H9 (cell line): ENCODE measurements at regions not wholly inside any gene's neighbourhood (a gene's known extent, or its start where the extent isn't known, plus 50 kb on each side); places are given as distances from the start of the nearest gene placed in this dataset.

ENCODE experiments used
- DNase-seq: peaks from one replicate; pipeline ENCODE4 v3.0.0-alpha.2; 2017
- H2AFZ ChIP-seq: one replicate; pipeline ENCODE4 v1.6.1; 2013; ENCODE audit warnings: mild to moderate bottlenecking, low read length, control low read depth, moderate library complexity
- H2AK5ac ChIP-seq: 2 replicates; pipeline ENCODE4 v1.6.1; 2013; ENCODE audit warnings: low read length, control low read depth, mixed read lengths; ENCODE audit not compliant: insufficient read length
- H2BK120ac ChIP-seq: one replicate; pipeline ENCODE4 v1.6.1; 2013; ENCODE audit warnings: low read depth, mild to moderate bottlenecking, low read length, control low read depth, inconsistent platforms; ENCODE audit not compliant: poor library complexity, severe bottlenecking
- H2BK12ac ChIP-seq: 2 replicates; pipeline ENCODE4 v1.6.1; 2013; ENCODE audit warnings: low read length, control low read depth, mixed read lengths, low read depth; ENCODE audit not compliant: insufficient read length
- H2BK15ac ChIP-seq: 2 replicates; pipeline ENCODE4 v1.6.1; 2013; ENCODE audit warnings: low read depth, low read length, control low read depth
- H2BK20ac ChIP-seq: one replicate; pipeline ENCODE4 v1.6.1; 2013; ENCODE audit warnings: low read depth, mild to moderate bottlenecking, low read length, control low read depth, inconsistent platforms; ENCODE audit not compliant: poor library complexity, severe bottlenecking
- H2BK5ac ChIP-seq: 2 replicates; pipeline ENCODE4 v1.6.1; 2013; ENCODE audit warnings: low read length, control low read depth, mixed read lengths; ENCODE audit not compliant: insufficient read length
- H3K14ac ChIP-seq: 2 replicates; pipeline ENCODE4 v1.6.1; 2013; ENCODE audit warnings: low read length, control low read depth; ENCODE audit not compliant: insufficient read depth
- H3K18ac ChIP-seq: 2 replicates; pipeline ENCODE4 v1.6.1; 2013; ENCODE audit warnings: low read depth, mild to moderate bottlenecking, mixed read lengths, low read length, control low read depth; ENCODE audit not compliant: insufficient read length
- H3K23ac ChIP-seq: 2 replicates; pipeline ENCODE4 v1.6.1; 2013; ENCODE audit warnings: low read length, control low read depth, mixed read lengths, low read depth; ENCODE audit not compliant: insufficient read length
- H3K23me2 ChIP-seq: 2 replicates; pipeline ENCODE4 v1.6.1; 2013; ENCODE audit warnings: low read depth, mild to moderate bottlenecking, mixed read lengths, low read length, control low read depth; ENCODE audit not compliant: insufficient read length, poor library complexity, severe bottlenecking
- H3K27ac ChIP-seq: 2 replicates; pipeline ENCODE4 v1.5.1; 2013; ENCODE audit warnings: low read length, control low read depth, mixed read lengths, low read depth; ENCODE audit not compliant: insufficient read length
- H3K27me3 ChIP-seq: 2 replicates; pipeline ENCODE4 v1.6.1; 2013; ENCODE audit warnings: low read length, control low read depth, inconsistent platforms; ENCODE audit not compliant: insufficient read depth
- H3K4ac ChIP-seq: 2 replicates; pipeline ENCODE4 v1.6.1; 2013; ENCODE audit warnings: low read depth, mild to moderate bottlenecking, control low read depth, inconsistent platforms, low read length, moderate library complexity
- H3K4me1 ChIP-seq: 2 replicates; pipeline ENCODE4 v1.6.1; 2013; ENCODE audit warnings: low read length, control low read depth, inconsistent platforms; ENCODE audit not compliant: insufficient read depth
- H3K4me2 ChIP-seq: 2 replicates; pipeline ENCODE4 v1.6.1; 2013; ENCODE audit warnings: low read length, control low read depth, mixed read lengths; ENCODE audit not compliant: insufficient read length, insufficient read depth
- H3K56ac ChIP-seq: 2 replicates; pipeline ENCODE4 v1.6.1; 2013; ENCODE audit warnings: low read depth, mild to moderate bottlenecking, mixed read lengths, low read length, control low read depth; ENCODE audit not compliant: insufficient read length
- H3K79me1 ChIP-seq: 2 replicates; pipeline ENCODE4 v1.6.1; 2013; ENCODE audit warnings: low read depth, mild to moderate bottlenecking, moderate library complexity, low read length, control low read depth, inconsistent platforms; ENCODE audit not compliant: insufficient read depth, poor library complexity, severe bottlenecking
- H3K79me2 ChIP-seq: 2 replicates; pipeline ENCODE4 v1.6.1; 2013; ENCODE audit warnings: low read length, control low read depth, inconsistent platforms; ENCODE audit not compliant: insufficient read depth
- H3K9ac ChIP-seq: 2 replicates; pipeline ENCODE4 v1.6.1; 2013; ENCODE audit warnings: low read length, control low read depth, mixed read lengths; ENCODE audit not compliant: insufficient read length; ENCODE audit errors: extremely low read depth
- H3K9me3 ChIP-seq: one replicate; pipeline ENCODE4 v1.6.1; 2013; ENCODE audit warnings: low read depth, low read length, inconsistent platforms; ENCODE audit not compliant: control insufficient read depth
- H3T11ph ChIP-seq: one replicate; pipeline ENCODE4 v1.6.1; 2013; ENCODE audit warnings: mild to moderate bottlenecking, low read length, control low read depth, inconsistent platforms
- H4K20me1 ChIP-seq: one replicate; pipeline ENCODE4 v1.6.1; 2013; ENCODE audit not compliant: control insufficient read depth, insufficient read length, insufficient read depth
- H4K5ac ChIP-seq: 2 replicates; pipeline ENCODE4 v1.6.1; 2013; ENCODE audit warnings: low read depth, mild to moderate bottlenecking, mixed read lengths, low read length, control low read depth; ENCODE audit not compliant: insufficient read length
- H4K8ac ChIP-seq: replicated peaks from 2 replicates; pipeline ENCODE4 v1.6.1; 2013; ENCODE audit warnings: low read length, control low read depth, mixed read lengths, low read depth; ENCODE audit not compliant: insufficient read length
- H4K91ac ChIP-seq: 2 replicates; pipeline ENCODE4 v1.6.1; 2013; ENCODE audit warnings: low read depth, mild to moderate bottlenecking, moderate library complexity, mixed read lengths, low read length, control low read depth; ENCODE audit not compliant: insufficient read length
- H3K27ac Mint-ChIP-seq, 3 experiments: 2 replicates in 2 of 3; 3 replicates in 1 of 3; pipeline ENCODE4 v1.8.0; 2020 to 2021; ENCODE audit warnings: mixed read lengths in 3 of 3, mild to moderate bottlenecking in 1 of 3, moderate library complexity in 1 of 3
- H3K27me3 Mint-ChIP-seq: 2 replicates; pipeline ENCODE4 v1.8.0; 2021; ENCODE audit warnings: low read depth, mild to moderate bottlenecking, moderate library complexity, mixed read lengths
- H3K36me3 Mint-ChIP-seq, 3 experiments: 2 replicates in 2 of 3; 3 replicates in 1 of 3; pipeline ENCODE4 v1.8.0; 2020 to 2021; ENCODE audit warnings: low read depth in 3 of 3, mixed read lengths in 3 of 3; ENCODE audit not compliant: insufficient read depth in 1 of 3
- H3K4me1 Mint-ChIP-seq, 2 experiments: 2 replicates each; pipeline ENCODE4 v1.8.0; 2020; ENCODE audit warnings: mixed read lengths in 2 of 2
- H3K4me3 Mint-ChIP-seq, 2 experiments: 2 replicates in 1 of 2; 3 replicates in 1 of 2; pipeline ENCODE4 v1.8.0; 2020 to 2021; ENCODE audit warnings: mild to moderate bottlenecking in 2 of 2, mixed read lengths in 2 of 2, moderate library complexity in 1 of 2
- H3K9me3 Mint-ChIP-seq, 2 experiments: 2 replicates in 1 of 2; 3 replicates in 1 of 2; pipeline ENCODE4 v1.8.0; 2020; ENCODE audit warnings: mild to moderate bottlenecking in 2 of 2, mixed read lengths in 2 of 2, moderate library complexity in 1 of 2
- WGBS: extraction: QIAGEN DNeasy Blood & Tissue Kit; methylation state at CpG from one replicate; pipeline ENCODE4 v1.1.7; 2013; ENCODE audit warnings: missing lambda C conversion rate, low lambda C conversion rate, mixed read lengths; ENCODE audit not compliant: insufficient read length; ENCODE audit errors: extremely low coverage; 5-methylcytosine and 5-hydroxymethylcytosine counted together
- TF ChIP-seq, protein P1 (sequence below): fragments of 200-600 bp; sonication (generic); conservative IDR thresholded peaks from 3 replicates; pipeline ENCODE4 v1.8.0; 2021; ENCODE audit warnings: antibody characterized with exemption, mild to moderate bottlenecking

DNA sequence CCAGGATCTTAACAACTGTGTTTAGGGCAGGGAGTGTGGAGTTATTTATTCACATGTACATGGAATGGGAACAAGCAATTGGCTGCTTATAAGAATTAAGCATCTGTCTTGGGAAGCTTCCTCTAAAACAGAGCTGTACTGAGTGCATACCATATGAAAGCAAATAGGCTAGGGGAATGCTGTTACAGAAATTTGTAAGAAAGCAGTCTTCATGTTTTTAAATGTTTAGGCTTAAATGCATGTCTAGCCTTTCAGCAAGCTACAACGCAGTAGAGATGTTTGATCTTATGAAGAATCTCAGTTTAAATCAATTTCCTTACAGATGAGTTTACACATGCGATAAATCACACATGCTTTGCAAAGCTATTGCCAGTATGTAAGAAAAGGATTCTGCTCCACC lies 123.1 kb upstream of the MID1 start:
- peaks cover 34% of the 10 kb centered on the region in 2 experiments for H3K4me1 Mint-ChIP-seq
- Histone ChIP-seq H2BK20ac (no peak overlapping the region), H2BK15ac (no peak overlapping the region), H3K27me3 (no peaks in the 10 kb centered on the region), H3K79me2 (no peaks in the 10 kb centered on the region), H2AK5ac (no peak overlapping the region), H4K8ac (no peak overlapping the region), H3K23ac (no peak overlapping the region), H3K9ac (no peak overlapping the region), H3K9me3 (peaks cover 3% of the 10 kb centered on the region), H3K4me2 (no peak overlapping the region), H4K20me1 (no peaks in the 10 kb centered on the region), H2BK5ac (no peak overlapping the region), H4K5ac (no peak overlapping the region), H3K79me1 (no peaks in the 10 kb centered on the region), H3T11ph (no peak overlapping the region), H2AFZ (no peak overlapping the region), H3K23me2 (no peaks in the 10 kb centered on the region), H3K18ac (no peak overlapping the region), H4K91ac (no peak overlapping the region), H3K4me1 (peaks cover 4% of the 10 kb centered on the region; the same call in 1 of the 2 replicates), H3K14ac (no peak overlapping the region), H2BK120ac (no peak overlapping the region), H2BK12ac (no peak overlapping the region), H3K4ac (no peak overlapping the region), H3K56ac (no peak overlapping the region), H3K27ac (no peak overlapping the region)
- H3K27me3 Mint-ChIP-seq: no peaks in the 10 kb centered on the region
- TF ChIP-seq, protein P1, sequence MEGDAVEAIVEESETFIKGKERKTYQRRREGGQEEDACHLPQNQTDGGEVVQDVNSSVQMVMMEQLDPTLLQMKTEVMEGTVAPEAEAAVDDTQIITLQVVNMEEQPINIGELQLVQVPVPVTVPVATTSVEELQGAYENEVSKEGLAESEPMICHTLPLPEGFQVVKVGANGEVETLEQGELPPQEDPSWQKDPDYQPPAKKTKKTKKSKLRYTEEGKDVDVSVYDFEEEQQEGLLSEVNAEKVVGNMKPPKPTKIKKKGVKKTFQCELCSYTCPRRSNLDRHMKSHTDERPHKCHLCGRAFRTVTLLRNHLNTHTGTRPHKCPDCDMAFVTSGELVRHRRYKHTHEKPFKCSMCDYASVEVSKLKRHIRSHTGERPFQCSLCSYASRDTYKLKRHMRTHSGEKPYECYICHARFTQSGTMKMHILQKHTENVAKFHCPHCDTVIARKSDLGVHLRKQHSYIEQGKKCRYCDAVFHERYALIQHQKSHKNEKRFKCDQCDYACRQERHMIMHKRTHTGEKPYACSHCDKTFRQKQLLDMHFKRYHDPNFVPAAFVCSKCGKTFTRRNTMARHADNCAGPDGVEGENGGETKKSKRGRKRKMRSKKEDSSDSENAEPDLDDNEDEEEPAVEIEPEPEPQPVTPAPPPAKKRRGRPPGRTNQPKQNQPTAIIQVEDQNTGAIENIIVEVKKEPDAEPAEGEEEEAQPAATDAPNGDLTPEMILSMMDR: no peak
- no peaks in the 10 kb centered on the region; a peak in 1 of 7 replicates for H3K36me3 Mint-ChIP-seq
- DNase-seq: no peak
- peaks cover 25 to 42% of the 10 kb centered on the region in 2 experiments for H3K9me3 Mint-ChIP-seq
- H3K27ac Mint-ChIP-seq: peak overlapping the region in 1 of 3 experiments; percentile 53; a peak in 2 of 7 replicates
- H3K4me3 Mint-ChIP-seq: no peak overlapping the region
- WGBS: no CpG with 5 or more reads among the region's 2 CpGs
